Tibial artery (tissue), 4 donors: ENCODE measurements at regions not wholly inside any gene's neighbourhood (a gene's known extent, or its start where the extent isn't known, plus 50 kb on each side); places are given as distances from the start of the nearest gene placed in this dataset.

Experiments
- DNase-seq, 2 donors: peaks; one replicate each; pipeline ENCODE4 v3.0.0-alpha.2; 2019
- H3K27ac ChIP-seq, 2 donors: fragments of 200-600 bp; sonication (generic) in 1 of 2; 1 replicate in 1 of 2; 2 replicates in 1 of 2; pipeline ENCODE4 v1.5.1; 2018 to 2019; ENCODE audit warnings: mild to moderate bottlenecking in 1 of 2
- H3K27me3 ChIP-seq, 2 donors: fragments of 200-600 bp; sonication (generic) in 1 of 2; one replicate each; pipeline versions ENCODE4 v1.5.1 to v1.6.0; 2016 to 2019
- H3K36me3 ChIP-seq, 3 donors: fragments of 200-600 bp; sonication (generic) in 2 of 3; one replicate each; pipeline ENCODE4 v1.5.1; 2016 to 2019; ENCODE audit warnings: mild to moderate bottlenecking in 2 of 3
- H3K4me1 ChIP-seq, 4 donors: fragments of 200-600 bp; sonication (generic) in 2 of 4; 1 replicate in 3 of 4; 2 replicates in 1 of 4; pipeline ENCODE4 v1.5.1; 2016 to 2019
- H3K4me3 ChIP-seq, 2 donors: fragments of 200-600 bp; sonication (generic) in 1 of 2; 1 replicate in 1 of 2; 2 replicates in 1 of 2; pipeline ENCODE4 v1.5.1; 2018 to 2019; ENCODE audit warnings: mild to moderate bottlenecking in 2 of 2
- H3K9me3 ChIP-seq, 3 donors: fragments of 200-600 bp; sonication (generic) in 1 of 3; one replicate each; pipeline ENCODE4 v1.5.1; 2016 to 2019
- CTCF ChIP-seq, 2 experiments: fragments of 200-600 bp in 1 of 2; fragments of 450-650 bp in 1 of 2; IDR thresholded peaks; one replicate each; pipeline ENCODE4 v1.5.1; 2017 to 2019; ENCODE audit warnings: antibody characterized with exemption in 2 of 2, mild to moderate bottlenecking in 1 of 2, moderate library complexity in 1 of 2
- intact Hi-C: fragments of 100-400 bp; cut with DNase I; formaldehyde crosslinking; loops from one replicate; pipeline ENCODE4 v1.15.0; 2023; ENCODE audit warnings: low total_unique reads

- Histone ChIP-seq H3K36me3 (no peaks in the 10 kb centered on the region), H3K27ac (no peak overlapping the region), H3K4me3 (no peak overlapping the region), H3K9me3 (no peaks in the 10 kb centered on the region), H3K4me1 (no peaks in the 10 kb centered on the region), H3K27me3 (no peaks in the 10 kb centered on the region)
- TF ChIP-seq CTCF (IDR thresholded peaks at IDR 0.05): no peak
- intact Hi-C loops: no loop called here
- no peak for DNase-seq
These were observed 70.3 kb upstream of the DUSP10 start for GRCh38 chr1:221812088-221812752.

- no peak for TF ChIP-seq CTCF (IDR thresholded peaks at IDR 0.05)
- Histone ChIP-seq H3K4me1 (no peaks in the 10 kb centered on the region), H3K9me3 (no peaks in the 10 kb centered on the region), H3K36me3 (no peaks in the 10 kb centered on the region), H3K4me3 (no peak overlapping the region), H3K27ac (no peak overlapping the region), H3K27me3 (no peaks in the 10 kb centered on the region)
- DNase-seq: no peak
- intact Hi-C loops: no loop called here
These were observed 68.5 kb upstream of the DUSP10 start for GRCh38 chr1:221810406-221810805.

- TF ChIP-seq CTCF (IDR thresholded peaks at IDR 0.05): no peak
- Histone ChIP-seq H3K27ac (no peak overlapping the region), H3K27me3 (no peaks in the 10 kb centered on the region), H3K4me3 (no peak overlapping the region), H3K36me3 (no peaks in the 10 kb centered on the region), H3K9me3 (no peaks in the 10 kb centered on the region), H3K4me1 (no peaks in the 10 kb centered on the region)
- intact Hi-C loops: no loop called here
- no peak for DNase-seq
These were observed 67.5 kb upstream of the DUSP10 start for GRCh38 chr1:221809091-221810029.

GRCh38 chr1:221806984-221807383, 65.1 kb upstream of the DUSP10 start:
- TF ChIP-seq CTCF (IDR thresholded peaks at IDR 0.05): no peak
- H3K4me1 ChIP-seq: no peaks in the 10 kb centered on the region
- H3K36me3 ChIP-seq: no peaks in the 10 kb centered on the region
- no peak overlapping the region for H3K4me3 ChIP-seq
- H3K9me3 ChIP-seq: no peaks in the 10 kb centered on the region
- H3K27me3 ChIP-seq: no peaks in the 10 kb centered on the region
- H3K27ac ChIP-seq: no peak overlapping the region
- intact Hi-C loops: no loop called here
- no peak for DNase-seq

GRCh38 chr1:221806236-221806635, 64.3 kb upstream of the DUSP10 start:
- no peak for DNase-seq
- H3K36me3 ChIP-seq: no peaks in the 10 kb centered on the region
- no peaks in the 10 kb centered on the region for H3K9me3 ChIP-seq
- H3K4me1 ChIP-seq: no peaks in the 10 kb centered on the region
- H3K27ac ChIP-seq: no peak overlapping the region
- no peak for TF ChIP-seq CTCF (IDR thresholded peaks at IDR 0.05)
- no peaks in the 10 kb centered on the region for H3K27me3 ChIP-seq
- H3K4me3 ChIP-seq: no peak overlapping the region
- intact Hi-C loops: no loop called here
